Activated CD4-positive, alpha-beta T cell treated with anti-CD3 and anti-CD28 coated beads, Interleukin-2, amount 10 ng/mL, durations not matched to agents 24 days and 14 days (primary cell): ENCODE measurements at regions not wholly inside any gene's neighbourhood (a gene's known extent, or its start where the extent isn't known, plus 50 kb on each side); places are given as distances from the start of the nearest gene placed in this dataset.

Source experiments
- DNase-seq: peaks from one replicate; pipeline ENCODE4 v3.0.0; 2022
- H3K27ac Mint-ChIP-seq: one replicate; pipeline ENCODE4 v1.8.0; 2022; ENCODE audit warnings: mild to moderate bottlenecking, mixed read lengths
- H3K27me3 Mint-ChIP-seq: one replicate; pipeline ENCODE4 v1.8.0; 2022; ENCODE audit warnings: mixed read lengths
- H3K36me3 Mint-ChIP-seq: one replicate; pipeline ENCODE4 v1.8.0; 2022; ENCODE audit warnings: low read depth, mild to moderate bottlenecking, mixed read lengths
- H3K4me1 Mint-ChIP-seq: one replicate; pipeline ENCODE4 v1.8.0; 2021; ENCODE audit warnings: mixed read lengths
- H3K4me3 Mint-ChIP-seq: one replicate; pipeline ENCODE4 v1.8.0; 2022; ENCODE audit warnings: mild to moderate bottlenecking, moderate library complexity, mixed read lengths
- H3K9me3 Mint-ChIP-seq: one replicate; pipeline ENCODE4 v1.8.0; 2021; ENCODE audit warnings: mixed read lengths
- intact Hi-C: fragments of 100-400 bp; cut with micrococcal nuclease; formaldehyde crosslinking; loops from one replicate; pipeline ENCODE4 v1.15.1; 2023

DNA sequence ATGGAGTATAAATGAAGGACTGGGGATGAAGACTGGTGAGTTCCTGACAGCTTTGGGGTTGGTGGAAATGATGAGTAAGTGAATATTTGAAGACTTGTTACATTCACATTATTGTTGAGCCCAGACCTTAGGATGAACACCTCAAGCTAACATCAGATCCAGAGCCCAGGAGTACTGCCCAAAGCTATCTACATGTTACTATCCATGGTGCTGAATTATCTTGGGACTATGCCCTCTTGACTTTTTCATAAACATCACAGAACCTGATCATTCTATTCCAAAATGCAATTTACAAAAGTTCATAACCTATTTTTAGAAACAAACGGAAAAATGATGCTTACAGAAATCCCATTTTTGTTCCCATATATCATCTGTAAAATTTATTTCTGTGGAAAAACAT lies 613.3 kb downstream of the TUSC7 start:
- H3K27ac Mint-ChIP-seq: no peak overlapping the region
- intact Hi-C loops: no loop called here
- H3K27me3 Mint-ChIP-seq: no peaks in the 10 kb centered on the region
- H3K4me1 Mint-ChIP-seq: no peaks in the 10 kb centered on the region
- H3K36me3 Mint-ChIP-seq: no peaks in the 10 kb centered on the region
- H3K9me3 Mint-ChIP-seq: no peaks in the 10 kb centered on the region
- DNase-seq: no peak
- H3K4me3 Mint-ChIP-seq: no peak overlapping the region

DNA sequence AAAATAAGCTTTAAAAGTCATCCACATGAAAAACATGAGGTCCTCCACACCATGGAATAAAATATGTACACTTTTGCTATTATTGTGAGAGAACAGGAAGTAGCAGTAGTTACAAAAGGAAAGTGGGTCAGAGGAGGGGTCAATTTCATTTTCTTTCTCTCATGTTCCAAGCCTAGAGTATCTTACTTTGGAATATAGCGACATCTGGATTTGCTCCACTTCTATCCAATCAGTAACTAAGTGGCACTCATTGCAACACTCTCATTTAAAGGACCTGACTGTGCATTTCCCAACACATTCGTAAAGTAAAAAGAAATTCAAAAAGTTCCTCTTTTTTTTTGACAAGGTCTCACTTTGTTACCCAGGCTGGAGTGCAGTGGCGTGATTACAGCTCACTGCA lies 637.3 kb downstream of the TUSC7 start:
- intact Hi-C loops: no loop called here
- H3K4me1 Mint-ChIP-seq: no peaks in the 10 kb centered on the region

DNA sequence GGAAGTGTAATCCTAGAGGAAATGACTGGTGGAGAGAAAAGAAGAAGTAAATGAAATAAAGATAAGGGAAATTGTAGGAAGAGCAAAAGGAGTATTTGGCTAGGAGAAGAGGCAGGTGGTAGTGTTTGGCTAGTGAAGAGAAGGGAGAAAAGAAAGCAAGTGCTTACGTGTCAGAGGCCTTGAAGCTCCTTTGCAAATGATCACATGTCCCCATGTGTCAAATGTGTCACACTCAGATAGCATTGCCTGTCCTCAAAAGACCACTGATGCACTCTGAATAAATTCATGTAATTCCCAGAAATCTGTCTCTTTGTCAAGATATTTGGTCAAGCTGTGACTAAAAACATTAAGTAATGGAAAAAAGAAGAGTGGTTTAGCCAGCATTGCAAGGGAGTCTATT lies 639.3 kb downstream of the TUSC7 start:
- H3K4me1 Mint-ChIP-seq: no peaks in the 10 kb centered on the region
- intact Hi-C loops: no loop called here
- H3K36me3 Mint-ChIP-seq: no peaks in the 10 kb centered on the region
- H3K27ac Mint-ChIP-seq: no peak overlapping the region
- no peak overlapping the region for H3K4me3 Mint-ChIP-seq
- DNase-seq: no peak
- no peaks in the 10 kb centered on the region for H3K27me3 Mint-ChIP-seq
- no peaks in the 10 kb centered on the region for H3K9me3 Mint-ChIP-seq

More for the DNA sequence above, 637.3 kb downstream of the TUSC7 start:
- H3K27ac Mint-ChIP-seq: no peak overlapping the region
- no peaks in the 10 kb centered on the region for H3K36me3 Mint-ChIP-seq
- DNase-seq: no peak
- H3K27me3 Mint-ChIP-seq: no peaks in the 10 kb centered on the region
- H3K4me3 Mint-ChIP-seq: no peak overlapping the region
- no peaks in the 10 kb centered on the region for H3K9me3 Mint-ChIP-seq

DNA sequence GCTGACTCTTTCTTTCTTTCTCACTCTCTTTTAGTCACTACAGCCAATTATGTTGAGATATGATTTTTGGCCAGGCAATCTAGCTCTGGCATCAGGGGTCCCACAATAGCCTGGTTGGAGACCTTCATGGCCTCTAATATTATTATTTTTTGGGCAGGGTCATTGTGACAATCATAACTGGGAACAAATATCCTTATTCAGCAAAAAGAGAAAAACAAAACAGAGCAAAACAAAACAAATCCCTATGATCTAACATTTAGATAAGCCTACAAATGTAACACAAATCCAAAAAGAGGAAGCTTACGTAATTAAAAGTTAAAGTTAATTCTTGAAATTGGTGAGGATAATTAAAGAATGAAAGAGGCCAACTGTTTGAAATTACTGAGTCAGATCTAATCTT lies 640.0 kb downstream of the TUSC7 start:
- Mint-ChIP-seq H3K4me1 (no peaks in the 10 kb centered on the region), H3K27me3 (no peaks in the 10 kb centered on the region), H3K27ac (no peak overlapping the region), H3K9me3 (no peaks in the 10 kb centered on the region), H3K36me3 (no peaks in the 10 kb centered on the region), H3K4me3 (no peak overlapping the region)
- intact Hi-C loops: no loop called here
- DNase-seq: no peak

DNA sequence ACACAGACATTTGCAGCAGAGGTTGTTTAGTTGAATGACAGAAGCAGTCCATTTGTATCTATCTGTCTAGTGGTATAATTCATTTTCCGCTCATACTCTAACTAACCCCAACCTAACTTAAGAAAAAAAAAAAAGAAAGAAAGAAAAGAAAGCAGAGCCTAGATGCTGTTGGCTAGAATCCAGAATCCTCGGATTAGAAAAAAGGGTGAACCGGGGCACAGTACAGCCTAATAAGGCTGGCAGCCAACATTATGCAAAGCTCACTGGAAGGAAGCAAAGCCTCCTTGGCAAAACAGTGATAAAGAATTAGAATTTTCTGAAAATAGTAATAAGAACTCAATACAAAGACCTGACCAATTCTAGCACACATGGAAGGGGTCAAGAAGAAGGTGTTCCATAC lies 640.8 kb downstream of the TUSC7 start:
- H3K27ac Mint-ChIP-seq: no peak overlapping the region
- intact Hi-C loops: no loop called here
- H3K4me3 Mint-ChIP-seq: no peak overlapping the region
- H3K27me3 Mint-ChIP-seq: no peaks in the 10 kb centered on the region
- H3K9me3 Mint-ChIP-seq: no peaks in the 10 kb centered on the region
- no peak for DNase-seq
- H3K4me1 Mint-ChIP-seq: no peaks in the 10 kb centered on the region
- no peaks in the 10 kb centered on the region for H3K36me3 Mint-ChIP-seq

- intact Hi-C loops: no loop called here
- DNase-seq: no peak
- Mint-ChIP-seq H3K4me3 (no peak overlapping the region), H3K27ac (no peak overlapping the region), H3K9me3 (peaks cover 3% of the 10 kb centered on the region), H3K36me3 (no peaks in the 10 kb centered on the region), H3K27me3 (no peaks in the 10 kb centered on the region), H3K4me1 (no peaks in the 10 kb centered on the region)
Measured at GRCh38 chr3:117355566-117355965, 646.0 kb downstream of the TUSC7 start.

GRCh38 chr3:117356091-117356705 lies 646.6 kb downstream of the TUSC7 start:
- no peaks in the 10 kb centered on the region for H3K36me3 Mint-ChIP-seq
- no peak overlapping the region for H3K4me3 Mint-ChIP-seq
- H3K27ac Mint-ChIP-seq: no peak overlapping the region
- DNase-seq: no peak
- peaks cover 4% of the 10 kb centered on the region for H3K9me3 Mint-ChIP-seq
- H3K27me3 Mint-ChIP-seq: no peaks in the 10 kb centered on the region
- H3K4me1 Mint-ChIP-seq: no peaks in the 10 kb centered on the region
- intact Hi-C loops: no loop called here

DNA sequence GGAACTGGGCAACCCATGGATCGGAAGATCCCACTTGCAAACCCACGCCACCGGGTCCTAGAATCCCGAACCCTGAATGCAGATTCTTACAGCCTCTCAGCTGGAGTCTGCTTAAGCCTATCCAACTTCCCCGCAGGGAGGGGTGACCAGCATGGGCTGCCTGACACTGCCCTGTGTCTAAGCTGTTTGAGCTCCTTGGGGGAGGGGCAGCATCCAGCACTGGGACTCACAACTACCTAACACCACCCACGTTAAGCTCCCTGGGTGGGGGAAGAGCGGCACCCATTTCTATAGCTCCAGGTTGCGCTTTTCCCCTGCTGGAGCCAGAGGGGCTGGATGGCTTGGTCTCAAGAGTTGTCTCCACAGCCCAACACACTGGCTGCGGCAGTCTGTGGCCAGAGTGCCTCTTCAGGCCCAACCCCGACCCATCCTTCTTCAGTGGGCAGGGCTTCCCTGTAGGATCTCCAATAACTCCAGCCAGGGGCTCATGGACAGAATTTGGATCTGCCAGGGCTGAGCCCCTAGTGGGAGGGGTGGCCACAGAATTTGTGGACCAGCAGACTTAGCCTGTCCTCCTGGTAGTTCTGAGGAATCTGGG lies 649.2 kb downstream of the TUSC7 start:
- no peak overlapping the region for H3K27ac Mint-ChIP-seq
- H3K9me3 Mint-ChIP-seq: peaks cover 11% of the 10 kb centered on the region
- no peak overlapping the region for H3K4me3 Mint-ChIP-seq
- intact Hi-C loops: no loop called here
- no peaks in the 10 kb centered on the region for H3K27me3 Mint-ChIP-seq
- no peaks in the 10 kb centered on the region for H3K4me1 Mint-ChIP-seq
- H3K36me3 Mint-ChIP-seq: no peaks in the 10 kb centered on the region
- DNase-seq: no peak

- intact Hi-C loops: no loop called here
- H3K36me3 Mint-ChIP-seq: no peaks in the 10 kb centered on the region
- H3K9me3 Mint-ChIP-seq: peaks cover 3% of the 10 kb centered on the region
- no peak for DNase-seq
- no peaks in the 10 kb centered on the region for H3K27me3 Mint-ChIP-seq
- no peaks in the 10 kb centered on the region for H3K4me1 Mint-ChIP-seq
- no peak overlapping the region for H3K27ac Mint-ChIP-seq
- no peak overlapping the region for H3K4me3 Mint-ChIP-seq
Measured at GRCh38 chr3:117366574-117366973, 657.0 kb downstream of the TUSC7 start.

DNA sequence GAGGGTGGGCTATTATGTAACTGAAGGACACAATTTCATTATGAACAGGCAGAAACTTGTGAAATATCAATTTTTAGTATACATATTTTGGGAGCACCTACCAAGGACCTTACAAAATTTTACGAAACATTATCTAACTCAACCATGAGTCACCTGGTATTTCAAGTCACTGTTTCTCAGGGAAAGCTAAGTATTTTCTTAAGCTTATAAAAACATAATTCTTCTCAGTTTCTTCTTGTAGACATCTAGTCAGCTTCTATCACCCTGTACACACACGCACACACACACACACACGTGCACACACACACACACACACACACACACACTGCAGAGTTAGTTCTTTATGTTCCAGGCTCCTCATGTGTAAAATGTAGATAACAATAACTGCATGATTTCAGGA lies 658.3 kb downstream of the TUSC7 start:
- intact Hi-C loops: no loop called here
- no peak for DNase-seq
- no peaks in the 10 kb centered on the region for H3K36me3 Mint-ChIP-seq
- no peak overlapping the region for H3K27ac Mint-ChIP-seq
- H3K4me1 Mint-ChIP-seq: no peaks in the 10 kb centered on the region
- H3K27me3 Mint-ChIP-seq: no peaks in the 10 kb centered on the region
- H3K4me3 Mint-ChIP-seq: no peak overlapping the region
- H3K9me3 Mint-ChIP-seq: no peaks in the 10 kb centered on the region

- no peaks in the 10 kb centered on the region for H3K27me3 Mint-ChIP-seq
- intact Hi-C loops: no loop called here
- H3K4me3 Mint-ChIP-seq: no peak overlapping the region
- H3K27ac Mint-ChIP-seq: no peak overlapping the region
- no peaks in the 10 kb centered on the region for H3K36me3 Mint-ChIP-seq
- no peak for DNase-seq
- H3K9me3 Mint-ChIP-seq: peaks cover 2% of the 10 kb centered on the region
- H3K4me1 Mint-ChIP-seq: no peaks in the 10 kb centered on the region
Measured at GRCh38 chr3:117380631-117381030, 671.1 kb downstream of the TUSC7 start.

DNA sequence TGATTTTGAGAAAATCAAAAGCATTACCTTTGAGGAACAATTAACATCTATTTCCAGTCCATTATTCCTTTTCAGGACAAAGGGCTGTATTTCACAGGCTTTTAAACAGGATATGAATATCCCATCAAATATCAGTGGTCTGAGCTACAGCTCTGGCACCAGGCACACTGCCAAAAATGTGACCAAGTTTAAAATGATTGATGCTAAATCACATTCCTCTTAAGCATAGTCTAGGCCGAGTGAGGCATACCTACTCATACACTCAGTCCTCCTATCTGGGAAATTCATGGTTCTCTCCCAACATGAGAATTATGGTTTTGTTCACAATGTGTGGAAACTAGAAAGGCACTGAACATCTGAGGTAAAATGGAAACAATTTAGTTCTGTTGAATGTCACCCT lies 683.5 kb downstream of the TUSC7 start:
- no peak for DNase-seq
- Mint-ChIP-seq H3K9me3 (no peaks in the 10 kb centered on the region), H3K27ac (no peak overlapping the region), H3K4me1 (no peaks in the 10 kb centered on the region), H3K27me3 (no peaks in the 10 kb centered on the region), H3K36me3 (no peaks in the 10 kb centered on the region), H3K4me3 (no peak overlapping the region)
- intact Hi-C loops: no loop called here

DNA sequence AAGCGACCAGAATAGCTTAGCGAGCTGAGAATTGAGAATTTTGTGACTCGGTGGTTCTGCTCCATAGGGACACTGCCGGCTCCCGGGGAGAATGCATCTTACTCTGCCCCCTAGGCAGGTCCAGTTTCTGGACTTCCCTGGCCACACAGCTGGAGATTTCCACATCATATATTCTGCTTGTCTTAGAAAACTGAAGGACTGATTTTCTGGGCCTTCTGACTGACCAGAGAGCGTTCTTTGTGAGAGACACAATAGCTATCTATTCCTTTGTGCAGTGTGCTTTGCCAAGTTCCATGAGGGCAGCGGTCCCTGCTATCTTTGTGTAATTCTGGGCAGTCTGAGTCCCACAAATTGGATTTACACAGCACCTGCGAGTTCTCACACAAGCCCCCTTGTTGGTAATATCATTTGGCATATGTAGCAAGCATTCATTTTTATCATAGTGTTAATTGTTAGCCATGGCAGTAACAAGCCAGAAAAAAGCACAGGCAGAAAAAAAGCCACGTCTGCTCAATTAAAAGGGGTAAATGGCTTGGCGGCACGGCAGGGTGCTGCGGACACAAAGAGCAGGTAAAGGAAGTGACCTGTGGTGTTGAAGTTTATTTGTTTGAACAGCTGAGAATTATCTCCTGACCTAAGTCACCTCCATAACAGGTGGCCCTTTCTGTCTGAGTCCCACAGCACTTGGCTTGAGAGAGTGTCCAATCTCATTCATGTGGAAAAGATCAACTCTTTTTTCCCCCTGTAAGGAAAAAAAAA lies 688.7 kb downstream of the TUSC7 start:
- H3K4me3 Mint-ChIP-seq: no peak overlapping the region
- no peaks in the 10 kb centered on the region for H3K4me1 Mint-ChIP-seq
- H3K27me3 Mint-ChIP-seq: no peaks in the 10 kb centered on the region
- H3K36me3 Mint-ChIP-seq: no peaks in the 10 kb centered on the region
- H3K9me3 Mint-ChIP-seq: no peaks in the 10 kb centered on the region
- no peak overlapping the region for H3K27ac Mint-ChIP-seq
- intact Hi-C loops: no loop called here
- DNase-seq: no peak

- H3K4me3 Mint-ChIP-seq: no peak overlapping the region
- no peaks in the 10 kb centered on the region for H3K36me3 Mint-ChIP-seq
- H3K9me3 Mint-ChIP-seq: no peaks in the 10 kb centered on the region
- DNase-seq: no peak
- H3K27ac Mint-ChIP-seq: no peak overlapping the region
- H3K4me1 Mint-ChIP-seq: no peaks in the 10 kb centered on the region
- intact Hi-C loops: no loop called here
- no peaks in the 10 kb centered on the region for H3K27me3 Mint-ChIP-seq
Measured at GRCh38 chr3:117399311-117400078, 689.9 kb downstream of the TUSC7 start.
